Effector memory CD4-positive, alpha-beta T cell (primary cell): ENCODE measurements at regions not wholly inside any gene's neighbourhood (a gene's known extent, or its start where the extent isn't known, plus 50 kb on each side); places are given as distances from the start of the nearest gene placed in this dataset.

Experiments
- DNase-seq, 3 donors: peaks; one replicate each; pipeline ENCODE4 v3.0.0-alpha.2; 2020
- H3K27ac ChIP-seq: 2 replicates; pipeline ENCODE4 v1.7.0; 2013; ENCODE audit warnings: mild to moderate bottlenecking, low read length, moderate library complexity; ENCODE audit not compliant: insufficient read depth, poor library complexity, severe bottlenecking
- H3K27me3 ChIP-seq: replicated peaks from 2 replicates; pipeline ENCODE4 v1.7.0; 2013; ENCODE audit warnings: mild to moderate bottlenecking, low read length; ENCODE audit not compliant: insufficient read depth, control insufficient read depth, poor library complexity, severe bottlenecking
- H3K36me3 ChIP-seq: 2 replicates; pipeline ENCODE4 v1.7.0; 2013; ENCODE audit warnings: mild to moderate bottlenecking, low read length, moderate library complexity; ENCODE audit not compliant: control insufficient read depth, insufficient read depth
- H3K4me1 ChIP-seq: 2 replicates; pipeline ENCODE4 v1.7.0; 2013; ENCODE audit warnings: low read length, mild to moderate bottlenecking; ENCODE audit not compliant: control insufficient read depth, insufficient read depth, poor library complexity, severe bottlenecking
- H3K4me3 ChIP-seq: 2 replicates; pipeline ENCODE4 v1.7.0; 2013; ENCODE audit warnings: low read length, low read depth, mild to moderate bottlenecking; ENCODE audit not compliant: insufficient read depth, poor library complexity, severe bottlenecking
- H3K9me3 ChIP-seq: 2 replicates; pipeline ENCODE4 v1.7.0; 2013; ENCODE audit warnings: mild to moderate bottlenecking, low read length, moderate library complexity; ENCODE audit not compliant: control insufficient read depth

DNA sequence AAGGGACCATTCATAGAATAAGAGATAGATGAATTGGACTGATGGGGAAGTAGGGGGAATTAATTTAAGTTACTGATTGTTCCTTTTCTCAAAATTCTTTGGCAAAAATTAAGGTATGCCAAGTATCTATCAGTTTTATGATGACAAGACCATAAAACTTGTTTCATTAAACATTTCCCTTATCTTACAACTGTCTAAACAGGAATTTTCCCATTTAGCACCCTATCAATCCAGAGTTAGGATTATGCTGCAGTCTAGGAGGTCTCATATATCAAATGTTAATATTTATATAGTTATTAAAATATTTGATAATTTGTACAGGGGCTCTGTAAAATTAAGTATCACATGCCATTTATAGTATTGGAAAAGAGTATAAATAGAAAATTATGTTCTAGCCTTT is 51.5 kb upstream of the ARID1B start:
- H3K9me3 ChIP-seq: no peaks in the 10 kb centered on the region
- no peaks in the 10 kb centered on the region for H3K27me3 ChIP-seq
- no peaks in the 10 kb centered on the region for H3K36me3 ChIP-seq
- H3K4me3 ChIP-seq: no peak overlapping the region
- H3K4me1 ChIP-seq: no peaks in the 10 kb centered on the region
- no peak overlapping the region for H3K27ac ChIP-seq
- DNase-seq: no peak

DNA sequence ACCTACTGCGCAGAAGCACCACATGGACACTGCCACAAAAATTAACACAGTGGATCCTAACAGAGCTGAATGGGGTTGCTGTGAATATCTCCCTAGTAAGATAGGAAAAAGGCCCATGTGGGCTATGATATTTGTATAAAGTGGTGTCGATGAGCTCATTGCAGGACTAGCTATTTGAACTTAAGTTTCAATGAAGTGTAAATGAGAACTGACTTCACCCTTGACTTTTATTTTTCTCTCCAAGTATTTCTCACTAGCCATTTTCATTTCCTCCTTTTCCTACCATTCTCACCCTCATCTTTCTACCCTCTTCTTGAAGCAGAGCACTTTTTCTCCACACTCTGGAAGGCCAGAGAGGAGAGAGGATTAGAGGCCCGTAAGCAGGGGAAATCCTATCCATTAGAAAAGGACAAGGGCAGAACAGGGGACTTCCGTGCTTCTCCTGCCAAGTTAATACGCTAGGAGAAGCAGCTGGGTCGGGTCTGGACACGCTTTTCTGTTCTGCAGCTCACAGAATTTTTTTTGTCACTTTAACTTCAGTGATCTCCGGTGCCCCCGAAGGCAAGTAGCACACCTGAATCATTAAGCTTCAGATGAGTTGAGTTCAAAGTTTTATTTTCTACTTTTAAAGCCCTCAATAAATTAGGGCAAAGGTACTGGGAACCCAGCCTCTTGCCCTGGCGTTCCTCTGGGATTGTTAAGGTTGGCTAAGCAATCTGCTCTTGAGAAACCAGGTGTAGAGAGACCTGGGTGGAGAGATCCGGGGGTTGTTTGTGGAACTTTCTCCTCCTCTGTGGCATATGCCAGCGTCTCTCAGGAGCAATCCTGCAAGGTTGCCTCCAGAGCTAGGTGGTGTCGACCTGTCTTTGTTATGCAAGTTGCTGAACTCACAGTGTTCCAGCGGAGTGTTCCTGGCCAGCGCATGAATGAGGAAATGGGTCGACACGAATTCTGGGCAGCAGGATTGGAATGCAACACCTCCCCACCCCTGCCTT is 56.2 kb upstream of the ARID1B start:
- no peak for DNase-seq
- Histone ChIP-seq H3K36me3 (no peaks in the 10 kb centered on the region), H3K9me3 (no peaks in the 10 kb centered on the region), H3K4me1 (peaks cover 6% of the 10 kb centered on the region), H3K4me3 (no peak overlapping the region), H3K27me3 (no peaks in the 10 kb centered on the region), H3K27ac (no peak overlapping the region)

DNA sequence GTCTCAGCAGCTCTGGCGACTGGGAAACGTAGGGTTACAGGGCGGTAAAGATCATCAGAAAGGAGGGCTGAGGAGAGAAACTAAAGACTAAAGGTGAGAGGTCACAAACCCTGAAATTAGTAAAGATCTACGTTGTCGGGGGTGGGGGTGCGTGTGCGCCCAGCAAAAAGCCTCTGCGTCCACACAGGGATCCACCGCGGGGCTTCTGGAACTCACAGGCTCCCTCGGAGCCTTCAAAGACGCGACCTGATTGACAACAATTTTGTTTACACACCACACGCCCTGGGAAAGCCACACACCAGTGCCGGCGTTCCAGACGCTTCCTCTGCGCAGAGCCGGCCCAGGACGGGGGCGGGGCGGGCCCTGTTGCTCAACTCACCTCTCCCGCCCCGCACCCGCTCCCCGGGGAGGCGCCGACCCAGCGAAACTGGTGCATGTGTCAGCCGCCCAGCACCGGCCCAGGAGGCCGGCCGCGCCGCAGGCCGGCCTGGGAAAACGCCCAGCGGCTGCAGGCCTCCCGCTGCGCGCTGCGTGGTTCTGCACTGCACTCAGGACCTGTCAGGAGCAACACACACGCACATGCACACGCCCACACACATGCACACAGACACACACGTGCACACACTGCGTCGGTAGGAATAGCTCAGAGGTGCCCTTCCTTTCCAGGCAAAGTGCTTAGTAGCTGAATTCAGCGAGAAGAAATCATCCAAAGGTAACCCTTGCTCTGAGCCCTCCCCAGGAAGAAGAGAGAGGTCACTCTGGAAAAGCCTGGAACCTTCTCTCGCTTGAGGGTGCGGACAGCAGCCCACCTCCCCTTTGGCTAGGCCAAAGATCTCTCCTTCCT is 57.2 kb upstream of the ARID1B start:
- no peaks in the 10 kb centered on the region for H3K27me3 ChIP-seq
- H3K4me3 ChIP-seq: peak overlapping the region; percentile 69
- H3K27ac ChIP-seq: peak overlapping the region; percentile 57
- H3K9me3 ChIP-seq: no peaks in the 10 kb centered on the region
- peaks cover 6% of the 10 kb centered on the region for H3K4me1 ChIP-seq
- peak; percentile 50 to 62 (median 56) for DNase-seq
- no peaks in the 10 kb centered on the region for H3K36me3 ChIP-seq

DNA sequence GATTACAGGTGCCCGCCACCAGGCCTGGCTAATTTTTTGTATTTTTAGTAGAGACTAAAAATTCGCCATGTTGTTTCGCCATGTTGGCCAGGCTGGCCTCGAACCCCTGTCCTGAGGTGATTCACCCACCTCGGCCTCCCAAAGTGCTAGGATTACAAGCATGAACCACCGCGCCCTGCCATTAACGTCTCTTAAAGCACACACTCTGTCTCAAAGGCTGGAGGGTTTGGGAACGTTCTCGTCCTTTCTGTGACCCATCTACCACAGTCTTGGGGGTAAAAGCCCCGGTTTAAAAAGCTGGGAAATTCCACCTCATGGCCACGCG is 57.8 kb upstream of the ARID1B start:
- peak in 1 of 3 donors; percentile 6 for DNase-seq
- Histone ChIP-seq H3K4me3 (peak overlapping the region; percentile 69), H3K4me1 (peaks cover 6% of the 10 kb centered on the region), H3K27ac (peak overlapping the region; percentile 57), H3K9me3 (no peaks in the 10 kb centered on the region), H3K27me3 (no peaks in the 10 kb centered on the region), H3K36me3 (no peaks in the 10 kb centered on the region)

DNA sequence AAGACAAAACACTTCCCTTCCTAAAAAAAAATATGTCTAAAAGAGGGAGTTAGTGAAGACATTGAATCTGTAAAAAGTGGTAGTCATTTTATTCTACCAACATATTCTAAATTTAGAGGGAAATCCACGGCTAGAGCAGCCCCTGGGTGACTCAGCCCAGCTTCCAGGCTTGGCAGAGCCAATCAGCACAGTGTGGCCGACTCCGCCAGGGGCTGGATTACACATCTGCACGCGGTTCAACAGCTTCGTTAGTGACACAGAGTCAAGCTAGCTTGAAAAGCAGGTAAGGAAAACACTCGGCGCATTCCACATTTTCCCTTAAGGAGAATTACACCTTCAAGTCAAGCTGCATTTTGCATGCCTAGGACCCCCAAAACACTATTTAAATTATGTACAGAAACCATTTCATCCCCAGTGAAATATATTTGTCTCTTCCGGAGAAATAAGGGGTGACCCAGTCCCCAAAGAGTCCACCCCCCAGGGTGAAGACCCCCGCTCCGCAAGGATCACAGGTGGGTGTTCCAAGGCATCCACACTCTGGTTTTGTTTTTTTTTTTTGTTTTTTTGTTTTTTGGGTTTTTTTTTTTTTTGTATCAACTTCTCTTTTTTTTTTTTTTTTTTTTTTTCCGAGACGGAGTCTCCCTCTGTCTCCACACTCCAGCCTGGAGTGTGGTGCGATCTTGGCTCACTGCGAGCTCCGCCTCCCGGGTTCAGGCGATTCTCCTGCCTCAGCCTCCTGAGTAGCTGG is 58.4 kb upstream of the ARID1B start:
- no peak for DNase-seq
- H3K4me1 ChIP-seq: peaks cover 6% of the 10 kb centered on the region
- H3K4me3 ChIP-seq: no peak overlapping the region
- no peaks in the 10 kb centered on the region for H3K9me3 ChIP-seq
- no peak overlapping the region for H3K27ac ChIP-seq
- H3K27me3 ChIP-seq: no peaks in the 10 kb centered on the region
- H3K36me3 ChIP-seq: no peaks in the 10 kb centered on the region

DNA sequence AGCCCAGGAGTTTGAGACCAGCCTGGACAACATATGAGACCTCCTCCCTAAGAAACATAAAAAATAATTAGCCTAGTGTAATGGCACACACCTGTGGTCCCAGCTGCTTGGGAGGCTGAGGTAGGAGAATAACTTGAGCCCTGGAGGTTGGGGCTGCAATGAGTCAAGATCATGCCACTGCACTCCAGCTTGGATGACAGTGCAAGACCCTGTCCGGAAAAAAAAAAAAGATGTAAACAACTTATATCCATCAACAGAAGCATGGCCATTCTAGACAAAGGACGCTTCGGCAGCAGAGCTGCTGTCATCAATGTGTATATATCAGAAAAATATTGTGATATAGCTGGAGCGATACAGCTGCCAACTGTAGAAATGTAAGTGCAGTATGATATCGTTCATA is 59.6 kb upstream of the ARID1B start:
- Histone ChIP-seq H3K4me3 (no peak overlapping the region), H3K27me3 (no peaks in the 10 kb centered on the region), H3K4me1 (peaks cover 6% of the 10 kb centered on the region), H3K36me3 (no peaks in the 10 kb centered on the region), H3K9me3 (no peaks in the 10 kb centered on the region), H3K27ac (no peak overlapping the region)
- DNase-seq: no peak

DNA sequence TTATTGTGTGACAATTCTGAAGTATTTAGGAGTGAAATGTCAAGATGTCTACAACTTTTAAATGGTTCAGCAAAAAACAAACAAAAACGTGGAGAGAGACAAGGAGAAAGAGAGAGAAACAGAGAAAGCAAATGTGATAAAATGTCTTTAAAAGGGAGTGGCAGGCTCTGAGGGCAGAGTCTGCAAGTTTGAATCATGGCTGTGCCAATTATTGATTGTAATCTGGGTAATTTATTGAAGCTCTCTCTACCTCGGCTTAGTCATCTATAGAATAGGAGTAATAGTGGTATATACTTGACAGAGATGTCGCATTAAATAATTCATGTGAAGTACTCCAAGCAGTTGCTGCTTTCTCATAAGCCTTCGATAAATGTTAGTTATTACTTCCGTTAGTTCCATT is 61.3 kb upstream of the ARID1B start:
- Histone ChIP-seq H3K36me3 (no peaks in the 10 kb centered on the region), H3K9me3 (no peaks in the 10 kb centered on the region), H3K27ac (no peak overlapping the region), H3K4me3 (no peak overlapping the region), H3K27me3 (no peaks in the 10 kb centered on the region), H3K4me1 (peaks cover 6% of the 10 kb centered on the region)
- DNase-seq: no peak

DNA sequence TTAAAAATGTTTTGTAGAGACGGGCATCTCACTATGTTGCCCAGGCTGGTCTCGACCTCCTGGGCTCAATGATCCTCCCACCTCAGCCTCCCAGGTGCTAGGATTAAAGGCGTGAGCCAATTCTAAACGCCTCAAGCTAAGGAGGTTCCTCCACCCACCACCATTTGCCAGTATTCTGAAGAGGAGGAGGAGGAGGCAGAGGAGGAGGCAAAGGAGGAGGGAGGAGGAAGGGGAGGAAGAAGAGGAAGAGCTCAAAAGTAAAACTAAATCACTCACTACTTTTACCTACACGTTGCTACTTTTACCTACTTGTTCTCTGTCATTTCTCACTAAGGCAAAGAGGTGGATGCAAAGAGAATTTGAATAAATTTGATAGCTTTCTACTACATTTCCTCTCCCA is 63.6 kb upstream of the ARID1B start:
- Histone ChIP-seq H3K4me1 (no peaks in the 10 kb centered on the region), H3K27me3 (no peaks in the 10 kb centered on the region), H3K27ac (no peak overlapping the region), H3K36me3 (no peaks in the 10 kb centered on the region), H3K9me3 (no peaks in the 10 kb centered on the region), H3K4me3 (no peak overlapping the region)
- no peak for DNase-seq

DNA sequence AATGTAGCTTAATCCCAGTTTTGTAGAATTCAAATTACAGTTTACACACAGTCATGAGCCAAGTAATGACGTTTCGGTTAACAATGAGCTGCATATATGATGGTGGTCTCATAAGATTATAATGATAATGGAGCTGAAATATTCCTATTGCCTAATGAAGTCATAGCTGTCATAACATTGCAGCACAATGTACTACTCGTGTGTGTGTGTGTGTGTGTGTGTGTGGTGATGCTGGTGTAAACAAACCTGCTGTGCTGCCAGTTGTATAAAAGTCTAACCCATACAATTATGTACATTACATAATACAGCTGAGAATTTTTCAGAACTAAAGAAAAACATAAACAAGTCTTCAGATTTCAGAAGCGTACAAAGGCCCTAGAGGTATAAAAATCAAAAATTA is 66.7 kb upstream of the ARID1B start:
- Histone ChIP-seq H3K27me3 (no peaks in the 10 kb centered on the region), H3K27ac (no peak overlapping the region), H3K9me3 (no peaks in the 10 kb centered on the region), H3K36me3 (no peaks in the 10 kb centered on the region), H3K4me3 (no peak overlapping the region), H3K4me1 (no peaks in the 10 kb centered on the region)
- no peak for DNase-seq
